Hematopoietic multipotent progenitor cell treated with erythropoietin and hydrocortisone succinate and interleukin-3 and kit ligand, for 8 days (in vitro differentiated cells): ENCODE measurements at regions not wholly inside any gene's neighbourhood (a gene's known extent, or its start where the extent isn't known, plus 50 kb on each side); places are given as distances from the start of the nearest gene placed in this dataset.

Experiments used
- DNase-seq: peaks from one replicate; pipeline ENCODE4 v3.0.0-alpha.2; 2015

GRCh38 chr3:30170681-30171438, 435.5 kb upstream of the TGFBR2 start:
- no peak for DNase-seq

GRCh38 chr3:30174357-30174756, 432.0 kb upstream of the TGFBR2 start:
- no peak for DNase-seq

GRCh38 chr3:30180310-30181177, 425.9 kb upstream of the TGFBR2 start:
- DNase-seq, result no peak

- DNase-seq, result no peak
Observed at GRCh38 chr3:30181178-30181465, 425.3 kb upstream of the TGFBR2 start.

GRCh38 chr3:30181581-30181980, 424.8 kb upstream of the TGFBR2 start:
- no peak for DNase-seq

GRCh38 chr3:30183421-30183820, 423.0 kb upstream of the TGFBR2 start:
- DNase-seq, result no peak

GRCh38 chr3:30184091-30184810, 422.1 kb upstream of the TGFBR2 start:
- no peak for DNase-seq

- no peak for DNase-seq
Observed at GRCh38 chr3:30185872-30186271, 420.5 kb upstream of the TGFBR2 start.

GRCh38 chr3:30186741-30187219, 419.6 kb upstream of the TGFBR2 start:
- no peak for DNase-seq

- no peak for DNase-seq
Observed at GRCh38 chr3:30187366-30187765, 419.0 kb upstream of the TGFBR2 start.

- DNase-seq, result no peak
Observed at GRCh38 chr3:30188713-30189112, 417.7 kb upstream of the TGFBR2 start.

- no peak for DNase-seq
Observed at GRCh38 chr3:30189900-30190299, 416.5 kb upstream of the TGFBR2 start.

- no peak for DNase-seq
Observed at GRCh38 chr3:30193625-30194044, 412.8 kb upstream of the TGFBR2 start.

GRCh38 chr3:30195352-30195751, 411.0 kb upstream of the TGFBR2 start:
- no peak for DNase-seq

GRCh38 chr3:30198162-30198561, 408.2 kb upstream of the TGFBR2 start:
- DNase-seq, result no peak

GRCh38 chr3:30199096-30199759, 407.2 kb upstream of the TGFBR2 start:
- peak; percentile 67 for DNase-seq

- no peak for DNase-seq
Observed at GRCh38 chr3:30199855-30200254, 406.5 kb upstream of the TGFBR2 start.

GRCh38 chr3:30201715-30202114, 404.7 kb upstream of the TGFBR2 start:
- DNase-seq, result no peak

- DNase-seq, result no peak
Observed at GRCh38 chr3:30203301-30203700, 403.1 kb upstream of the TGFBR2 start.

GRCh38 chr3:30204126-30204525, 402.3 kb upstream of the TGFBR2 start:
- DNase-seq, result no peak

GRCh38 chr3:30206051-30206450, 400.4 kb upstream of the TGFBR2 start:
- DNase-seq, result no peak

- no peak for DNase-seq
Observed at GRCh38 chr3:30221619-30222018, 384.8 kb upstream of the TGFBR2 start.

- no peak for DNase-seq
Observed at GRCh38 chr3:30222441-30222840, 384.0 kb upstream of the TGFBR2 start.
